Ascending aorta (tissue), 2 donors: ENCODE measurements at regions not wholly inside any gene's neighbourhood (a gene's known extent, or its start where the extent isn't known, plus 50 kb on each side); places are given as distances from the start of the nearest gene placed in this dataset.

ENCODE experiments used
- DNase-seq, 2 donors: peaks; one replicate each; pipeline ENCODE4 v3.0.0-alpha.2; 2019; ENCODE audit warnings: low spot score in 2 of 2
- H3K27ac ChIP-seq, 2 donors: fragments of 200-600 bp; sonication (generic); one replicate each; pipeline ENCODE4 v1.5.1; 2016 to 2017; ENCODE audit warnings: mild to moderate bottlenecking in 1 of 2
- H3K27me3 ChIP-seq: fragments of 200-600 bp; sonication (generic); one replicate; pipeline ENCODE4 v1.5.1; 2017
- H3K36me3 ChIP-seq, 2 donors: fragments of 200-600 bp; sonication (generic); one replicate each; pipeline ENCODE4 v1.5.1; 2016
- H3K4me1 ChIP-seq, 2 donors: fragments of 200-600 bp; sonication (generic); one replicate each; pipeline ENCODE4 v1.5.1; 2016 to 2017; ENCODE audit warnings: mild to moderate bottlenecking in 1 of 2
- H3K4me3 ChIP-seq, 2 donors: fragments of 200-600 bp; sonication (generic); one replicate each; pipeline ENCODE4 v1.5.1; 2016 to 2017; ENCODE audit warnings: mild to moderate bottlenecking in 1 of 2
- H3K9me3 ChIP-seq, 2 donors: fragments of 200-600 bp; sonication (generic); one replicate each; pipeline ENCODE4 v1.5.1; 2016
- intact Hi-C: fragments of 100-400 bp; cut with DNase I; formaldehyde crosslinking; loops from one replicate; pipeline ENCODE4 v1.15.1; 2023
- TF ChIP-seq, protein P1 (sequence below), 3 experiments: fragments of 200-600 bp in 2 of 3; fragments of 450-650 bp in 1 of 3; sonication (generic) in 2 of 3; IDR thresholded peaks; one replicate each; pipeline ENCODE4 v1.5.1; 2016 to 2019; ENCODE audit warnings: antibody characterized with exemption in 3 of 3, mild to moderate bottlenecking in 1 of 3, moderate library complexity in 1 of 3

- TF ChIP-seq, protein P1, sequence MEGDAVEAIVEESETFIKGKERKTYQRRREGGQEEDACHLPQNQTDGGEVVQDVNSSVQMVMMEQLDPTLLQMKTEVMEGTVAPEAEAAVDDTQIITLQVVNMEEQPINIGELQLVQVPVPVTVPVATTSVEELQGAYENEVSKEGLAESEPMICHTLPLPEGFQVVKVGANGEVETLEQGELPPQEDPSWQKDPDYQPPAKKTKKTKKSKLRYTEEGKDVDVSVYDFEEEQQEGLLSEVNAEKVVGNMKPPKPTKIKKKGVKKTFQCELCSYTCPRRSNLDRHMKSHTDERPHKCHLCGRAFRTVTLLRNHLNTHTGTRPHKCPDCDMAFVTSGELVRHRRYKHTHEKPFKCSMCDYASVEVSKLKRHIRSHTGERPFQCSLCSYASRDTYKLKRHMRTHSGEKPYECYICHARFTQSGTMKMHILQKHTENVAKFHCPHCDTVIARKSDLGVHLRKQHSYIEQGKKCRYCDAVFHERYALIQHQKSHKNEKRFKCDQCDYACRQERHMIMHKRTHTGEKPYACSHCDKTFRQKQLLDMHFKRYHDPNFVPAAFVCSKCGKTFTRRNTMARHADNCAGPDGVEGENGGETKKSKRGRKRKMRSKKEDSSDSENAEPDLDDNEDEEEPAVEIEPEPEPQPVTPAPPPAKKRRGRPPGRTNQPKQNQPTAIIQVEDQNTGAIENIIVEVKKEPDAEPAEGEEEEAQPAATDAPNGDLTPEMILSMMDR (IDR thresholded peaks at IDR 0.05), result no peak
- H3K9me3 ChIP-seq, result no peaks in the 10 kb centered on the region
- H3K27ac ChIP-seq, result no peak overlapping the region
- DNase-seq, result no peak
- no peak overlapping the region for H3K4me3 ChIP-seq
- no peaks in the 10 kb centered on the region for H3K36me3 ChIP-seq
- intact Hi-C loops, result no loop called here
- H3K27me3 ChIP-seq, result no peaks in the 10 kb centered on the region
- H3K4me1 ChIP-seq, result no peaks in the 10 kb centered on the region
These were observed 1699.8 kb upstream of the IGFBP7 start for GRCh38 chr4:58809948-58810347.

DNA sequence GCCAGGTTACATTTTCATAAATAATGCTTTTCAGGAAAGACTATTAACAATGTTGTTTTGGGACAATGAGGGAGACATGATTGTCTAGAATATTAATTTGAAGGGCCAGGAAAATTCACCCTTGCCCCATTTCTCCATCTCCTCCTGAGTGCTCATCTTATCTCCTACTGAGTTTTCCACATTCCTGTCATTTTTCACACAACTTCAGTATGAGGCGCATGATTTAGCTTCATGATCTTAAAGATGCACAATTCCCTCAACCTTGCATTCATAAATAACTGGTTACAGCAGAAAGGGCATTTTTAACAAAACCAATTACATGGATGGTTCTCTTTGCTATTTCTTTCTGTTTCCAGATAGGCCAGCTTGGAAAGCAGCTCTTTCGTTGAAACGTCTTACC lies 1699.2 kb upstream of the IGFBP7 start:
- no peak overlapping the region for H3K4me3 ChIP-seq
- no peaks in the 10 kb centered on the region for H3K36me3 ChIP-seq
- H3K4me1 ChIP-seq, result no peaks in the 10 kb centered on the region
- DNase-seq, result no peak
- H3K9me3 ChIP-seq, result no peaks in the 10 kb centered on the region
- TF ChIP-seq, protein P1 (IDR thresholded peaks at IDR 0.05), result no peak
- H3K27me3 ChIP-seq, result no peaks in the 10 kb centered on the region
- intact Hi-C loops, result no loop called here
- no peak overlapping the region for H3K27ac ChIP-seq

GRCh38 chr4:58808817-58809216 lies 1698.6 kb upstream of the IGFBP7 start:
- intact Hi-C loops, result no loop called here
- H3K27me3 ChIP-seq, result no peaks in the 10 kb centered on the region
- TF ChIP-seq, protein P1 (IDR thresholded peaks at IDR 0.05), result no peak
- no peaks in the 10 kb centered on the region for H3K9me3 ChIP-seq
- no peaks in the 10 kb centered on the region for H3K4me1 ChIP-seq
- H3K27ac ChIP-seq, result no peak overlapping the region
- DNase-seq, result no peak
- no peaks in the 10 kb centered on the region for H3K36me3 ChIP-seq
- H3K4me3 ChIP-seq, result no peak overlapping the region

DNA sequence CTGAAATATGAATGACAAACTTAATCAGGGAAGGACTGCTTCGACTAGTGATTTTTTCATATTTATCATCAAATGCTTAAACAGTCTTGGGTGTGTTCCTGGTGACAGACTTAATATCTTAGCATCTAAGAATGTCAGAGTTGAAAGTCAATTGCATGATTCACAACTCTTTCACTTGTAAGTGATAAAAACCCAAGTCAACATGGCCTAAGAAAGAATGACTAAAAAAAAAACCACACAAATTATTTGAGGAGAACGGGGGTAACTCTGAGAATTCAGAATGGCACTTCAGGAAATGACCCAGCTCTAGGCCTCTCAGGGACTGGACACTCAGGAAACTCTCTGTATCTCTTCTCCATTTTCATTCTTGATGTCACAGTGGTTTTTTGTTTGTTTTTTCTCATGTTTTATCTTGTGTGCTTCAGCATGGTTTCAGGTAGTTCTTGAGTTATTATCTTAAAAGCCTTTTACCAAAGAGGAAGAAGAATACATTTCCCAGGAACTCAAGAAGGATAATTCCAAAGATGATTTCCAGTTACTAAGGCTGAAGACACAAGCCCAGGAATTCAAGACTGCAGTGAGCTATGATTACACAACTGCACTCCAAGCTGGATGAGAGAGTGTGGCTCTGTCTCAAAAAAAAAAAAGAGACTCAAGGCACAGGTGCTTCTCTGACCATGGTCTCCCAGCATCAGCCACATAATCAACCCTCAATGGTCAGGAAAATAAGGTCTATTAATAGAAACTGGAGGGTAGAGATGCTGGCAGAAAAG lies 1697.8 kb upstream of the IGFBP7 start:
- H3K27me3 ChIP-seq, result no peaks in the 10 kb centered on the region
- DNase-seq, result no peak
- no peak overlapping the region for H3K27ac ChIP-seq
- TF ChIP-seq, protein P1 (IDR thresholded peaks at IDR 0.05), result no peak
- intact Hi-C loops, result no loop called here
- no peak overlapping the region for H3K4me3 ChIP-seq
- H3K36me3 ChIP-seq, result no peaks in the 10 kb centered on the region
- H3K9me3 ChIP-seq, result no peaks in the 10 kb centered on the region
- no peaks in the 10 kb centered on the region for H3K4me1 ChIP-seq

DNA sequence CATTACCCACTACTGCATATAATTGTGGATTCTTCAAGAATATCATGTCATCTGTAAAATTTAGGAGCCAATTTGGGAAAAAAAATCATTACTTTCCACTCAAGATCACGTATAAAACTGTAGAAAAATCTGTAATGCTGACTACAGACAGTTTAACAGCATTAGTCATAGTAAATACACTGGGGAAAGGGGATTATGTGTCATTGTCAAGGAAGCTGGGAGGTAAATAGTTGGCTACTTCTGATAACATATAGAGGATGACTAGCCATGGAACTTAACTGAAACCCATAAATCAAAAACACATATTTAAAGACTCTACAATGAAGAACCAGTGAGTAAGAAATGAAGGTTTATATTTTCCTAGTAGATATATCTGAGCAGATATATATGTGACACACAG lies 1666.4 kb upstream of the IGFBP7 start:
- Histone ChIP-seq H3K27me3 (no peaks in the 10 kb centered on the region), H3K4me3 (no peak overlapping the region), H3K36me3 (no peaks in the 10 kb centered on the region), H3K27ac (no peak overlapping the region), H3K9me3 (no peaks in the 10 kb centered on the region), H3K4me1 (no peaks in the 10 kb centered on the region)
- intact Hi-C loops, result no loop called here
- TF ChIP-seq, protein P1 (IDR thresholded peaks at IDR 0.05), result no peak
- no peak for DNase-seq
